GM12873 (cell line): ENCODE measurements at regions not wholly inside any gene's neighbourhood (a gene's known extent, or its start where the extent isn't known, plus 50 kb on each side); places are given as distances from the start of the nearest gene placed in this dataset.

Experiments
- CTCF ChIP-seq: IDR thresholded peaks from 2 replicates; pipeline ENCODE4 v1.5.1; 2012; ENCODE audit warnings: low read depth, mild to moderate bottlenecking, moderate library complexity, low read length, control low read depth; ENCODE audit not compliant: insufficient read depth; ENCODE audit errors: missing control alignments

DNA sequence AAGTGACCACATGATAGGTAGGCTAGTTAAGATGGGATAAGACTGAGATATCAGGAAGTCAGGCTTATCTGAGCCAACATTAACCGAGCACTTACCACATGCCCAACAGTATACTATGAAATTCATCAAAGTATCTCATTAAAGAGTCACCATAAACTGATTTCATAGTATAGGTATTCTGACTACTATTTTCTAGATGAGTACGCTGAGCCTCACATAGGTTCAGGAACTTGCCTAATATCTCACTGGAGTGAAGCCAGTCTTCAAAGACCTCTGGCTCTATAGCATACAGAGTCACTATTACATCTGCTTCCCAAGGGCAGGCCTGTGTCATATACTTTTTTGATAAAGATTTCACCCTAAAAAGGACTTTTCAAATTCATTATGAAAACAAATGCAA, 115.6 kb upstream of the NGF start:
- no peak for TF ChIP-seq CTCF

DNA sequence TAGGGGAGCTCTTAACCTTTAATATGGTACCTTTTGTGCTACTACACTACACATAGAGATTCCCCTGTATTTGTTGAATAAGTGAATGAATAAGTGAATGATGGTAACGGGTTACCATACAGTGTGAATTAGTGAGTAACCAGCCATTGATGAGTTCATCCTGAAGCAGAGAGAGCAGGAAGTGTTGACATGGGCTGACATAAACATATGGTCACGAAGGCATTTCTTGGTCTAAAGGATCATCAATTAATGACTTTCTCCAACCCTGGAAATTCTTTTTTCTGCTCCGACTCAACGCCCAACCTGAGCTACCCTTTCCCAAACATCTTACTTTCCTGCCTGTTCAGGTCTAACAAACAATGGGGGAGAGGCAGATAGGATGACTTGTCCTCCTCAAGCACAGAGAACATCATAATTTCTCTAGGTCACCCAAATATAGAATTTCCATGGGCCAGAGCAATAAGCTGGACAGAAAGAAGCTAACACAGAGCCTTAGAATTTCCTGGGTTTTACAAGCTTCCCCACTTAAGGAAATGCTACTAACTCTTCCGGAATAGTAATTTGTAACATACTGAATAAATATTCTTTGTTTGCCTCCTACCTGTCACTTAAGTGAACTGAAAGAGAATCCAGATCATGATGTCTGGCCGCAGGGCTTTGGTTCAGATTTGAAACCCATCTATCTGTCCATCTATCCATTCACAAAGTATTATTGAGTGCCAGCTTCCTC, 114.7 kb upstream of the NGF start:
- no peak for TF ChIP-seq CTCF

DNA sequence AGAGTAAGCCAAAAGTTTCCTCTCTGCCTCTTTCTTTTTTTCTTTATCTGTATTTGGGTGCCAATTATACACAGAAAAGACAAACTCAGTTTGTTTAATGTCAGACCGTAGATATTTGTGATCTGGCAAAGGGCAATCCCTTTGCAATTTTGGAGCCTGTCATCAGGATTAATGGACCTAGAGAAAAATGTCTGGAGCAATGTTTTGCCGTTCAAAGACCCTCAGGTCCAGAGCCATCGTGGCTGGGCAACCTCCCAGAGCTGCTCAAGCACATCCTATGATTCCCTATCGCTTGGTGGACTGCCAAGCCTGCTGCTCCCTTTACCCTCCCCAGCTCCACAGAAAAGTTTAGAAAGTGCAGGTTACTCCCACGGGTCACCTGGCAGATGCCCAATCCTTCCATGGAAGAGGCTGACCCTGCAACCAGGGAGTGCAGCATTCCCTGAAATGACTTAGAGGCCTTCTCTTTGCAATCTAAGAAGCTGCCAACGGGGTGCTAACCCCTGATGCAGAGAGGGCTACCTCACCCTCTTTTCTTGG, 112.5 kb upstream of the NGF start:
- TF ChIP-seq CTCF = no peak

- TF ChIP-seq CTCF = no peak
Observed at GRCh38 chr1:115448282-115449044, 110.4 kb upstream of the NGF start.

- TF ChIP-seq CTCF = no peak
Observed at GRCh38 chr1:115447672-115448071, 109.6 kb upstream of the NGF start.

DNA sequence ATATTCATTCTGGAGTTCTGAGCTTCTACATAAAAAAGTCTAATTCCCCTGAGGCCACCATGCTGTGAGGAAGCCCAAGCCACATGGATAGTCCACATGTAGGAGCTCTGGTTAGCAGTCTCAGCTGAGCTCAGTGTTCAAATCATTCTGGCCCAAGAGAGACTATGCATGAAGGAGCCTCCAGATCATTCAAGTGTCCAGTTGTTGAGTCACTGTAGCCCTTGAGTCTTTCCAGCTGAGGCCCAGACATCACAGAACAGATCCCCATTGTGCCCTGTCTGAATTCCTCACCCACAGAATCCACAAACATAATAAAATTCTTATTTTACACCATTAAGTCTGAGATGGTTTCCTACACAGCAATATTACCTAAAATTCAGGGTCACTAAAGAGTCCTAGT, 107.0 kb upstream of the NGF start:
- TF ChIP-seq CTCF = no peak

GRCh38 chr1:115440733-115441132, 102.7 kb upstream of the NGF start:
- no peak for TF ChIP-seq CTCF
